Frontal cortex (tissue), 3 donors: ENCODE measurements at regions not wholly inside any gene's neighbourhood (a gene's known extent, or its start where the extent isn't known, plus 50 kb on each side); places are given as distances from the start of the nearest gene placed in this dataset.

Experiments
- DNase-seq, 2 donors: peaks; one replicate each; pipeline ENCODE4 v3.0.0; 2012; ENCODE audit warnings: low spot score in 2 of 2
- FAIRE-seq: peaks from 2 replicates; lab custom pipeline; 2012; peaks lifted over from hg19 to GRCh38; lab: Jason Lieb, UNC
- donor health status: control.
- donor health status: control.
- donor health status: control.

DNA sequence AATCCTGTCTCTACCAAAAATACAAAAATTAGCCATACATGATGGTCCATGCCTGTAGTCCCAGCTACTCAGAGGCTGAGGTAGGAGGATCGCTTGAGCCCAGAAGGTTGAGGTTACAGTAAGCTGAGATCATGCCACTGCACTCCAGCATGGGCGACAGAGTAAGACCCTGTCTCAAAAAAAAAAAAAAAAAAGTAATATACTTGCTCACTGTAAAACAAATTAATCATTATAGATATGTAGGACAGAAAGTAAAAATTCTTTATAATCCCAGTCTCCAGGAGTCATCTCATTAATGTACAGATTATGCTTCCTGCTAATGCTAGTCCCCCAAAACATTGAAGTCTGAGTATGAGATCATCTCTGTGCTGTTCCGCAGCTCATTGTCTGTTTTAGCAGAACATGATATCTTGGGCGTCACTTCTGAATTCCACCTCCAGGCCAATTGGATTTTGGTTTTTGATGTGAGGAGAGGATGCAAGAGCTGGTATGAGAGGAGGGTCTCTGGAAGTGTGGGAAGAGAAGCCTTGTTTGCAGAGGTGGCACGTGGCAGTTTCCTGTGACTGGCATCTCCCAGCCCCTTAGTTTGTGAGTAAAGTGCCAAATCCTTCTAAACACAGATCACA, 75.4 kb upstream of the NPAS1 start:
- DNase-seq (no peak), FAIRE-seq (no peak)

- peak in 1 of 2 donors; percentile 61 for DNase-seq
- no peak for FAIRE-seq
Measured at GRCh38 chr19:46944918-46945628, 74.6 kb upstream of the NPAS1 start.

GRCh38 chr19:46945694-46946489, 73.7 kb upstream of the NPAS1 start:
- FAIRE-seq (no peak), DNase-seq (no peak)

- FAIRE-seq (no peak), DNase-seq (no peak)
Measured at GRCh38 chr19:46946611-46947238, 72.9 kb upstream of the NPAS1 start.

GRCh38 chr19:46947866-46948265, 71.8 kb upstream of the NPAS1 start:
- DNase-seq: no peak
- FAIRE-seq: no peak

DNA sequence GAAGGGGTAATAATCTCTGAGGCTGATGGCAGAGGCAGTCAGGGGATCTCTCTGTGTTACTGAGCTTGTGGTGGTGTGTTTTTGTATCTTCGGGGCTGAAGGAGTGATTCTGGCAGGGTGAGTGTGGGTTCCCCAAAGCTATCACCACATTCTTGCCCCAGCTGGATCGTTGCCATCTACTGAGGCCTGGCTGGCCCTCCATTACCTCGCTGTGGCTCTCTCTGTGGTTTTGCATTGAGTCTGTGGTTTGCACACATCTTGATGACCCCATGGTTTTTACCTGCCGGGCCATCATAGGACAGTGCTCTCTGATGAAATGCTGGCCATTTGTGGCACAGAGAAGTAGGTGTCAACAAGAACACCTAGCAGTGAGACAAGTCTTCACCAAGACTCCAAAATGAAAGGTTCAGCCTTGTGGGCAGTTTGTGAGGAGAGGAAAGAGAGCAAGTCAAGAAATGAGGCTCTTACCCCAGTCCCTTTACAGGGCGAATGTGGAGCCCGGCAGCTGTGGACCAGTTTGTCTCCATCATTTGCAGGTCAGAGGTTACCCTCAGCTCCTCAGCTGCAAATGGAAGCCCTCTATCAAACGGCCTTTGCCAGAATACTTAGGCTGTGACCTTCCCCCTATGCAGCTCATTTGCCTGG, 69.0 kb upstream of the NPAS1 start:
- DNase-seq (no peak), FAIRE-seq (no peak)

DNA sequence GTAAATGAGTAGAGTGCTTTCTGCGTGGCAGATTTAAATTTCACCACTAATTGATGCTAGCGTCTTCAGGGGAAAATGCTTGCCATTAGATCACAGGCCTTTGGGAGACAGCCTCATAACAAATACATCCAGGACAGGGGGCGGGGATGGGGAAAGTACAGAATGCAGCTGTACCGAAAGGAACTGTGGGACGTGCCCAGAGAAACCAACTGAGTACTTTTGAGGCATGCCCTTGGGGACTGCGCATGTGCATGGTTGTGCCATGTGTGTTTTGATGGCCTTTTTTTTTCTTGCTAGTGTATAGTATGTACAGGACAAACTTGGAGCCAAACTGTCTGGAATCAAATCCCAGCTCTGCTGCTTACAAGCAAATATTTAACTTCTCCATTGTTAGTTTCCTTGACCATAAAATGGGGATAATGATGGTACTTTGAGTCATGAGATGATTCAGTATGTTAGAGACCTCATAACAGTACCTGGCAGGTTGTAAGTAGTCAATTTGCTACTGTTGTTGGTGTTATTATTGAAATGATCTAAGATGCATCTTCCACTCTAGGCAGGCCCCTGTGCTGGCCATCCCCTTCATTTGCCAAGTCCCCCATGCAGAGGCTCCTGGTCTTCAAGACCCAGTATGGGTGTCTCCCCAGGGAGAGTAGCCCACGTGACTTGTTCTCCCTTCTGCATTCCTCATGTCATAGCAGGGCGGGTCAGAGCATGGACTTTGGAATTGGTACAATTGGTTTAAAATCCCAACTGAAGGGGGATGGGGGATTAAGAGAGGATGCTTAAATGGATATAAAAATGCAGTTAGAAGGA, 68.3 kb upstream of the NPAS1 start:
- FAIRE-seq: no peak
- DNase-seq: no peak

GRCh38 chr19:46952874-46953273, 66.8 kb upstream of the NPAS1 start:
- no peak for DNase-seq
- FAIRE-seq: no peak

- DNase-seq (no peak), FAIRE-seq (no peak)
Measured at GRCh38 chr19:46953955-46954501, 65.6 kb upstream of the NPAS1 start.

- FAIRE-seq: no peak
- DNase-seq: no peak
Measured at GRCh38 chr19:46954502-46954992, 65.1 kb upstream of the NPAS1 start.

DNA sequence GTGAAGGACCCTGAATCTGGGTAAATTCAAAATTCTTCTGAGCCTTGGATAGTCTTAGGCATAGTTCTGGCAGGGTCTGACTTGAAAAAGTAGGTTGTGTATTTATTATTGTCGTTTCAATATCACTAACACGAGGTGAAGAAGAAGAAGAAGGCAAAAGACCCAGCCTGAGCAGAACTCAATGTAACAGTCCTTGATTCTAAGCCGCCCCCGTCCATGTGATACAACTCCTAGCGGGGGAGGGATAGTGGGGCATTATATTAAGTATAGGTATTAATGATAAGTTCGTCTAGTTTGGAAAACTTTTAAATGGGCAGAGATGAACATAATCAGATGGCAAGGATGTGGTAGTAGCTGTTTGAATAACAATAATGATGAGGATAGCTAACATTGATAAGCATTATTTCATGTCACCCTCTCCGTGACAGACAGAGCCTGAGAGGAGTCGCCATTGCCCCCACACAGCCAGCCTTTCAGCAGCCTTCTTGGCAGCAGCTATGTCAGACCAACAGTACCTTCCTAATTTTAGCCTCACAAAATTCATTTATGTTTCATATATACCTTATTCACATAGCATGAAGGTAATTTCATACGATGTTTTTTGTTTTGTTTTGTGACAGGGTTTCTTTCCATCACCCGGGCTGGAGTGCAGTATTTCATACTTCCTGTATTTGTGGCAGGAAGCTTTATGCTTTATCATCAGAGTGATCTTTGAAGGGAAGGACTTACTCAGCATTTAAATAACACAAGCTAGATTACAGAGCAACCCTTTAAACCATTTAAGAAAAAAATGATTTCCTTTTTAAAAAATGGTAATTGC, 64.4 kb upstream of the NPAS1 start:
- FAIRE-seq: no peak

DNA sequence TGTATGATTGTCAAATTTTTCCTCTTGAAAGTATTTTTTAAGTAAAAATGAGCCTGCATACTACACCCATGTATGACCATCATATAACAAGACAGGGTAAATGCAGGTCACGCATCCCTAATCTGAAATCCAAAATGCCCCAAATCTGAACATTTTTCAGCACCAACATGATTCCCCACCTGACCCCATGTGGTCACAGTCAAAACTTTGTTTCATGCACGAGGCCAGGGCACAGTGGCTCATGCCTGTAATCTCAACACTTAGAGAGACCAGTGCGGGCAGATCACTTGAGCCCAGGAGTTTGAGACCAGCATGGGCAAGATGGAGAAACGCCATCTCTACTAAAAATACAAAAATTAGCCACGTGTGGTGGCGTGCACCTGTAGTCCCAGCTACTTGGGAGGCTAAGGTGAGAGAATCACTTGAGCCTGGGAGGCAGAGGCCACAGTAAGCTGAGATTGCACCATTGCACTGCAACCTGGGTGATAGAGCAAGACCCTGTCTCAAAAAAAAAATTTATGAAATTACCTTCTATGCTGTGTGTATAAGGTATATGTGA, 63.7 kb upstream of the NPAS1 start:
- no peak for DNase-seq
- no peak for FAIRE-seq

More for the DNA sequence above, 64.4 kb upstream of the NPAS1 start:
- no peak for DNase-seq

GRCh38 chr19:46958532-46958931, 61.1 kb upstream of the NPAS1 start:
- FAIRE-seq (no peak), DNase-seq (no peak)

DNA sequence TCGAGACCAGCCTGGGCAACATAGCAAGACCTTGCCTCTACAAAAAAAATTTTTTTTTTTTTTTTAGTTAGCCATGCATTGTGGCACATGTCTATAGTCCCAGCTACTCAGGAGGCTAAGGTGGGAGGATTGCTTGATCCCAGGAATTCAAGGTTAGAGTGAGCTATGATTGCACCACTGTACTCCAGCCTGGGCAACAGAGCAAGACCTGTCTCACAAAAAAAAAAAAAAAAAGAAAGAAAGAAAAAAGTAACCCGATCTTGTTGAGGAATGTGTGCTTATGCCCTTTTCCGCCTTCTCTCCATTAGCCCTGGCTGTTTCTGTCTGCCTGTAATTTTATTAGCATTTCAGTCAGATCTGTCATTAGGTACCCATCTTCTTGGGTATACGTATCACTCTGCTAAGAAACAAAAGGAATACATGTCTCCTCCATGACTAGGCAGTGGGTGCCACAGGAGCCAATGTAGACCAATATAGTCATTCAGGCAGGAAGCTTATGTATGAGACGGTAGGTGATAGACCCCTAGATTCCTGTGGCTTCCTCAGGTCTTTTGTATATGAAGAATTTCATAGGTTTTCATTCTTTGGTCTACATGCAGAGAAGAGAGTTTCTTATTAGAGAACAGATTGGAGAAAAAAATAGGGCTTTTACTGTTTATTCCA, 59.6 kb upstream of the NPAS1 start:
- FAIRE-seq (no peak), DNase-seq (no peak)

DNA sequence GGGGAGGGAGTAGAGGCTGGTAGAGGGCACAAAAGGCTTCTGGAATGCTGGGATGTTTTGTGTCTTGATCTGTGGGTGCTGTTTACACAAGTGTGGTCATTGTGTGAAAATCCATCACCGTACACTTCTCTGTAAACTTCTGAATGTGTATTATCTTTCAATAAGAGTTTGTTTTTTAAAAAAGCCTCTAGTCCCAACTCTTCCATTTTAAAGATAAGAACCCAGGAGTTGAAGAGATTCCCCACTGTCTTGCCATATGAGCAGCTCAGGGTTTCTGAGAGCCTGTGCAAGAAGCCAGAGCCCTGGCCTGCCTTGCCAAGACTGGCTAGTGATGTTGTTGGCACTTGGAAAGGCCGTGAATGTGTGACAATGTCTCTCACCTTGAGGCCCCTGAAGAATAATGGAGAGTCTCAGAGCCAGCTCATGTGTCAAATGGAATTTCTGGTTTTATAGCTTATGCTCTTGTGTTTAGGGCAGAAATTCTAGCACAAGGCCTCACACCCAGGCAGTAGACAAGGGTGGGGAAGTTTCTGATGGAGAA, 57.5 kb upstream of the NPAS1 start:
- FAIRE-seq (no peak), DNase-seq (no peak)

DNA sequence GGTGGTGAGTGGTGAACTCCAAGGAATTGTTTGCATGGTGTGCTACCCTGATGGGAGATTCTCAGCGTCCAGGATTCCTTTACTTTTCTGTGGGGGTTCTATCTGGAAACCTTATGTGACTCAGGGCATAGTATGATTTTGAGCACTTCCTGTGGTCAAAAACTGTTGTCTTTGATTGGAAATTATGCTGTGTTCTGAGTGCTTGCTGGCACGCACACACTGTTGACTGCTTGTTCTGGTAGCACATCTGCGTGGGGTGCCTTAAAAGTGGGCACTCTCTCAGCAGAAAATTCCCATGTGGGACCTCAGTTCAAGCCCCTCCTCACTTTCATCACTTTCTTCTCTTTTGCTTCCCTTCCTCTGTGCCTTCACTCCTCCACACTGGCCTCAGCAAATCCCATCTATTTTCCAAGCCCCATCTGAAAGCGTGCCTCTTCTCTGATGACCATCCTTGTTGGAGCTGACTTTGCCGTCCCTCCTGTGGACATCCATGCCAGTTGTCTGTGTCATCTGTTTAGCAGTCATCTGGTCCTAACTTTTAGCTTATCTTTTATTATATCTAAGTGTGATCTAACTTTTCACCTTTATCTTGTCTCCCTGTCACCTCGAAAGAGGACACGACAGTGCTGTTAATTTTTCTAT, 56.4 kb upstream of the NPAS1 start:
- DNase-seq (no peak), FAIRE-seq (no peak)
